Activated CD8-positive, alpha-beta memory T cell treated with anti-CD3 and anti-CD28 coated beads for 36 hours (primary cell): ENCODE measurements at regions not wholly inside any gene's neighbourhood (a gene's known extent, or its start where the extent isn't known, plus 50 kb on each side); places are given as distances from the start of the nearest gene placed in this dataset.

Experiments
- CTCF ChIA-PET: fragments of 350-600 bp; sonication (Branson Sonifier 250); formaldehyde crosslinking; loops from one replicate; lab custom pipeline; 2021; ENCODE audit warnings: antibody characterized with exemption; lab: Charles Lee
- POLR2A ChIA-PET: fragments of 350-600 bp; sonication (Branson Sonifier 250); formaldehyde crosslinking; loops from one replicate; lab custom pipeline; 2021; ENCODE audit warnings: antibody characterized with exemption; lab: Charles Lee

- ChIA-PET CTCF (no interaction called here), POLR2A (no interaction called here)
Observed at GRCh38 chr22:49489821-49490220, 337.9 kb downstream of the BRD1 start.

GRCh38 chr22:49488943-49489342 is 338.7 kb downstream of the BRD1 start:
- ChIA-PET CTCF (no interaction called here), POLR2A (no interaction called here)

- POLR2A ChIA-PET = no interaction called here
- CTCF ChIA-PET = no interaction called here
Observed at GRCh38 chr22:49487950-49488349, 339.7 kb downstream of the BRD1 start.

- CTCF ChIA-PET = no interaction called here
- POLR2A ChIA-PET = no interaction called here
Observed at GRCh38 chr22:49486225-49486624, 341.4 kb downstream of the BRD1 start.

GRCh38 chr22:49483946-49484345 is 343.7 kb downstream of the BRD1 start:
- ChIA-PET POLR2A (no interaction called here), CTCF (no interaction called here)

GRCh38 chr22:49483281-49483870 is 344.3 kb downstream of the BRD1 start:
- CTCF ChIA-PET = no interaction called here
- POLR2A ChIA-PET = no interaction called here

GRCh38 chr22:49482811-49483210 is 344.9 kb downstream of the BRD1 start:
- POLR2A ChIA-PET = no interaction called here
- CTCF ChIA-PET = no interaction called here

GRCh38 chr22:49481659-49482399 is 345.8 kb downstream of the BRD1 start:
- ChIA-PET CTCF (no interaction called here), POLR2A (no interaction called here)

GRCh38 chr22:49480896-49481658 is 346.6 kb downstream of the BRD1 start:
- CTCF ChIA-PET = no interaction called here
- POLR2A ChIA-PET = no interaction called here

- CTCF ChIA-PET = no interaction called here
- POLR2A ChIA-PET = no interaction called here
Observed at GRCh38 chr22:49480331-49480730, 347.3 kb downstream of the BRD1 start.

- CTCF ChIA-PET = no interaction called here
- POLR2A ChIA-PET = no interaction called here
Observed at GRCh38 chr22:49479566-49479965, 348.1 kb downstream of the BRD1 start.

GRCh38 chr22:49476800-49477400 is 350.8 kb downstream of the BRD1 start:
- CTCF ChIA-PET = no interaction called here

GRCh38 chr22:49476176-49476575 is 351.5 kb downstream of the BRD1 start:
- ChIA-PET POLR2A (no interaction called here), CTCF (no interaction called here)

More at GRCh38 chr22:49476800-49477400, 350.8 kb downstream of the BRD1 start:
- POLR2A ChIA-PET = no interaction called here

GRCh38 chr22:49475253-49475652 is 352.4 kb downstream of the BRD1 start:
- POLR2A ChIA-PET = no interaction called here
- CTCF ChIA-PET = no interaction called here

- POLR2A ChIA-PET = no interaction called here
- CTCF ChIA-PET = no interaction called here
Observed at GRCh38 chr22:49473286-49473685, 354.4 kb downstream of the BRD1 start.

- POLR2A ChIA-PET = no interaction called here
- CTCF ChIA-PET = no interaction called here
Observed at GRCh38 chr22:49470741-49471503, 356.8 kb downstream of the BRD1 start.

GRCh38 chr22:49469896-49470740 is 357.6 kb downstream of the BRD1 start:
- POLR2A ChIA-PET = no interaction called here
- CTCF ChIA-PET = no interaction called here

- POLR2A ChIA-PET = no interaction called here
- CTCF ChIA-PET = no interaction called here
Observed at GRCh38 chr22:49468487-49469198, 359.0 kb downstream of the BRD1 start.
